Gastrocnemius medialis (tissue), 4 donors: ENCODE measurements at regions not wholly inside any gene's neighbourhood (a gene's known extent, or its start where the extent isn't known, plus 50 kb on each side); places are given as distances from the start of the nearest gene placed in this dataset.

Experiments used
- CTCF ChIP-seq, 5 experiments: fragments of 450-650 bp in 3 of 5; fragments of 200-600 bp in 2 of 5; sonication (generic) in 2 of 5; IDR thresholded peaks in 4 of 5; conservative IDR thresholded peaks in 1 of 5; 1 replicate in 4 of 5; 2 replicates in 1 of 5; pipeline ENCODE4 v1.5.1; 2016 to 2019; ENCODE audit warnings: antibody characterized with exemption in 5 of 5, mild to moderate bottlenecking in 3 of 5, moderate library complexity in 3 of 5
- POLR2A ChIP-seq, 2 donors: fragments of 450-650 bp; IDR thresholded peaks; one replicate each; pipeline ENCODE4 v1.6.1; 2017; ENCODE audit warnings: antibody characterized with exemption in 2 of 2, mild to moderate bottlenecking in 2 of 2, moderate library complexity in 2 of 2

DNA sequence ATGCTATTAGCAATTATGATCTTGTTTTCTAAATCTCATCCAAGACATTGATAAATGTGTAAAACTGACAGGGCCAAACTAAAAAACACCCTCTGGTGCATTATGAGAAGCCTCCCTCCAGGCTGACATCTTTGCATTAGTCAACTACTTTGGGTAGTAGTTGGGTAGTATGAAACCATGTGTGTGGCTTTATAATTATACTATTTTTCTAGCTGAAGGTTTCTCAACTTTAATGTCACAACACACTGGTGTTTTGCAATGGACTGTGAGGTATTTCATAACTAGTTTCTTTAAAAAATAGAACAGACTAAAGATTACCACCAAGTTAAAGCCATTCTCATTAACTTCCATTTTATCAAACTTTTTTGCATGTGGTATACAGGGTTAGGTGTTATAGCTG, 73.1 kb upstream of the RBMS1 start:
- TF ChIP-seq CTCF (IDR thresholded peaks at IDR 0.05 in 4 of 5, conservative IDR thresholded peaks at IDR 0.05 in 1 of 5) (no peak), POLR2A (IDR thresholded peaks at IDR 0.05) (no peak)
